GM12875 (cell line): ENCODE measurements at regions not wholly inside any gene's neighbourhood (a gene's known extent, or its start where the extent isn't known, plus 50 kb on each side); places are given as distances from the start of the nearest gene placed in this dataset.
"Not testable (repeated sequence)": the region's sequence is repeated elsewhere in the genome, so short reads cannot be mapped to it uniquely, and the experiment has no call there.

Experiments
- H3K4me3 ChIP-seq: one replicate; pipeline ENCODE4 v1.5.1; 2011; ENCODE audit warnings: low read depth, low read length, control low read depth
- TF ChIP-seq, protein P1 (sequence below): IDR thresholded peaks from 2 replicates; pipeline ENCODE4 v1.5.1; 2011; ENCODE audit warnings: low read depth, mild to moderate bottlenecking, control low read depth, inconsistent platforms, low read length, moderate library complexity, borderline replicate concordance; ENCODE audit not compliant: insufficient read depth

DNA sequence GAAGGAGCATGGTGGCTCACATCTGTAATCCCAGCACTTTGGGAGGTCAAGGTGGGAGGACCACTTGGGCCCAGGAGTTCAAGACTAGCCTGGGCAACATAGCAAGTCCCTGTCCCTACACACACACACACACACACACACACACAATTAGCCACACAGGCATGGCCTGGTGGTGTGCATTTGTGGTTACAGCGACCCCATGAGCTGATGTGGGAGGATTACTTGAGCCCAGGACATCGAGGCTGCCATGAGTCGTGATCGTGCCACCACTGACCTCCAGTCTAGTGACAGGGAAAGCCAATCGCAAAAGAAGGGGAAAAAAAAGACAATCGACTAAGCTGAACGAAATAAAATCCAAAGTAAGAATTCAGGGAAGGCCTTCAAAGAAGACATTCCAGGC, 67.9 kb downstream of the TBX3 start:
- TF ChIP-seq, protein P1, sequence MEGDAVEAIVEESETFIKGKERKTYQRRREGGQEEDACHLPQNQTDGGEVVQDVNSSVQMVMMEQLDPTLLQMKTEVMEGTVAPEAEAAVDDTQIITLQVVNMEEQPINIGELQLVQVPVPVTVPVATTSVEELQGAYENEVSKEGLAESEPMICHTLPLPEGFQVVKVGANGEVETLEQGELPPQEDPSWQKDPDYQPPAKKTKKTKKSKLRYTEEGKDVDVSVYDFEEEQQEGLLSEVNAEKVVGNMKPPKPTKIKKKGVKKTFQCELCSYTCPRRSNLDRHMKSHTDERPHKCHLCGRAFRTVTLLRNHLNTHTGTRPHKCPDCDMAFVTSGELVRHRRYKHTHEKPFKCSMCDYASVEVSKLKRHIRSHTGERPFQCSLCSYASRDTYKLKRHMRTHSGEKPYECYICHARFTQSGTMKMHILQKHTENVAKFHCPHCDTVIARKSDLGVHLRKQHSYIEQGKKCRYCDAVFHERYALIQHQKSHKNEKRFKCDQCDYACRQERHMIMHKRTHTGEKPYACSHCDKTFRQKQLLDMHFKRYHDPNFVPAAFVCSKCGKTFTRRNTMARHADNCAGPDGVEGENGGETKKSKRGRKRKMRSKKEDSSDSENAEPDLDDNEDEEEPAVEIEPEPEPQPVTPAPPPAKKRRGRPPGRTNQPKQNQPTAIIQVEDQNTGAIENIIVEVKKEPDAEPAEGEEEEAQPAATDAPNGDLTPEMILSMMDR = no peak
- no peak overlapping the region for H3K4me3 ChIP-seq

DNA sequence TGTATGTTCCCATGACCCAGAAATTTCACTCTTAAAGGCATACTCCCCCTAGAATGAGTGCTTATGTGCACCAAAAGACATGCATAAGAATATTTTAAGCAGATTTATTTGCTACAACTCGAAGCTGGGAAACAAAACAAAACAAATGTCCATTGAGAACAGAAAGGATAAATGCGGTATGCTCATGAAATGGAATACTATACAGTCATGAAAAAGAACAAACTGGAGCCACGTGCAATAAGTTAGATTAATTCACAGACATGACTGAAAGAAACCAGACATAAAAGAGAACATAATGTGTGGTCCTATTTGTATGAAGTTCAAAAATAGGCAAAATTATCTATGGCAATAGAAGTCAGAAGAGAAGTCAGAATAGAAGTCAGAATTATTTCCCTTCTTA, 69.9 kb downstream of the TBX3 start:
- TF ChIP-seq, protein P1 = no peak
- no peak overlapping the region for H3K4me3 ChIP-seq

DNA sequence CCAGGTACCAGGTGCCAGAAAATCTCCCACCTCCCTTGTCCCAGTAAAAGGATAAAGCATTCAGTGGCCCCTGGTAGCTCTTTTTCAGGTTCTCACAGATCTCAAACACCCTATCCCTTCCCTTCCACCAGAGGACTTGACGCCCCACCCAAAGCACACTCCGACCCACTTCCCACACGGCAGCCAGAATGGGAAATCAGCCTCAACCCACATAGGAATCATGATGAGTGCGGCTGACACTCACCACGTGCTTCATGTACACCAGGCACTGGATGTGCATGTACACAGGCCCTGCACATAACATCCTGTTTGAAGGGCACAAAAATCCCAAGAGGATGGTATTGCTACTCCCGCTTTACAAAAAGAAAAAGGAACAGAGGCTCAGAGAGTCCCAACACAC, 71.9 kb downstream of the TBX3 start:
- TF ChIP-seq, protein P1 = no peak
- no peak overlapping the region for H3K4me3 ChIP-seq

DNA sequence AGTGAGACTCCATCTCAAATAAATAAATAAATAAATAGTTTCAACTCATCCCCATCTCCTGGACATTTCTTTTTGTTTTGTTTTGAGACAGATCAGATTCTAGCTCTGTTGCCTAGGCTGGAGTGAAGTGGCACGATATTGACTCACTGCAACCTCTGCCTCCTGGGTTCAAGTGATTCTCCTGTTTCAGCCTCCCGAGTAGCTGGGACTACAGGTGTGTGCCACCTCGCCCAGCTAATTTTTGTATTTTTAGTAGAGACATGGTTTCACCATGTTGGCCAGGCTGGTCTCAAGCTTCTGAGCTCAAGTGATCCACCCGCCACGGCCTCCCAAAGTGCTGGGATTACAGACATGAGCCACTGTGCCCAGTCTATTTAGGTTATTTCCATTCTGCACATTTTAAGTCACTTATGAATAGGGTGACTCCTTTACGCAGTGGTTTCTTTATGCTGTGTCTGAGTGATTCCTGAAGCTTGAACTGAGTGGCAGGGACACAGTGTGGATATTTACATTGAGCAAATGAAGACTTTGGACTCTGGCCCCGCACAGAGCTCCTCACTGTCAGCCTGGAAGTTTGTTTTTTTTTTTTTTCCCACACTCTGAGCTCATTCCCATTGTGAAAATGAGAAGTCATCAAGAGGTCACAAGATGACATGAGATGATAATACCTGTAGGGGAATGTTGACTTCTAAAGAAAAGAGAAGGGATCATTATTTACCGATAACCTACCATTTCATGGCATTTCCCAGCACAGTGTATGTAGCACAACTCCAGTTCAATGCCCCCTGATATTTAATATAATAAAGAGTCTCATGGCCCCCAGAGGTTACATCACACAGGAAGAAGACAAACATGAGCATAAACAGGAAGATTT, 72.6 kb downstream of the TBX3 start:
- H3K4me3 ChIP-seq = no peak overlapping the region
- TF ChIP-seq, protein P1 = no peak

DNA sequence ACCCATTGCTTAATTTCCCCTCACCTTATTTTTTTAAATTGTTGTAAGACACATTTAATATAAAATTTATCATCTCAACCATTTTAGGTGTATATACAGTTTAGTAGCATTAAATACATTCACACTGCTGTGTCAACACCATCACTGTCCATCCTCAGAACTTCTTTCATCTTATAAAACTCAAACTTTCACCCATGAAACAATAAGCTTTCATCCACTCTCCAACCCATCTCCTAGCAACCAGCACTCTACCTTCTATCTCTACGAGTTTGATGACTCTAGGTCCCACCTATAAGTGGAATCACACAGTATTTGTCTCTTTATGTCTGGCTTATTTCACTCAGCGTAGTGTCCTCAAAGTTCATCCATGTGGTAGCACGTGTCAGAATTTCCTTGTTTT, 75.5 kb downstream of the TBX3 start:
- TF ChIP-seq, protein P1 = no peak
- no peak overlapping the region for H3K4me3 ChIP-seq

DNA sequence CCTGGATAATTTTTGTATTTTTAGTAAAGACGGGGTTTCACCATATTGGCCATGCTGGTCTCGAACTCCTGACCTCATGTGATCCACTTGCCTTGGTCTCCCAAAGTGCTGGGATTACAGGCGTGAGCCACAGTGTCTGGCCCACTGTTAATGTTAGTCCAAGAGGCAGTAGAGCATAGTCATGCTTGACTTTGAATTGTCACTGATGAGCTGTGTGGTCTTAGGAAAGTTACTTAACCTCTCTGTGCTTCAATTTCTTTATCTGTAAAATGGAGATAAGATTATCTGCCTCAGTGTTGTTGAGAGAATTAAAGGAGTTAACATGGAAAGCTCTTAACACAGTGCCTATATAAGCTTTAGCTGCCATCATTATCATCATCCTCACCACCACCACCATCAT, 78.1 kb downstream of the TBX3 start:
- TF ChIP-seq, protein P1 = no peak
- no peak overlapping the region for H3K4me3 ChIP-seq

DNA sequence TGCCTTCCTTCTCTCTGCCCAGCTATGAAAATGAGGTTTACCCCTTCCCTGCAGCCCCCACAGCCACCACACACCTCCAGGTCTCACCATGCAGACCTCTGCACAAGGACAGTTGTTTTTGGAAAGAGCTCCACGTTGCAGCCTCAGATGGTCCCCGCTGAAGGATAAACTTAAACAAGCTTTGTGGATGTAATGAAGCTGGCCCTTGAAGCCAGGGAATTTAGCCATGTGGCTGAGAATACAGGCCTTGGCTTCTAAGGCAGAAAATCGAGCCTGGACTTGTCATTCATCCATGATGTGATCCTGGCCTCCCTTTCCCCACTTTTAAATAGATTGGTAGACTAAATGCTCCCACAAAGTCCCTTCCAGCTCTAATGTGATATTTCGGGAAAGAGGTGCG, 79.4 kb downstream of the TBX3 start:
- no peak overlapping the region for H3K4me3 ChIP-seq
- TF ChIP-seq, protein P1 = no peak

DNA sequence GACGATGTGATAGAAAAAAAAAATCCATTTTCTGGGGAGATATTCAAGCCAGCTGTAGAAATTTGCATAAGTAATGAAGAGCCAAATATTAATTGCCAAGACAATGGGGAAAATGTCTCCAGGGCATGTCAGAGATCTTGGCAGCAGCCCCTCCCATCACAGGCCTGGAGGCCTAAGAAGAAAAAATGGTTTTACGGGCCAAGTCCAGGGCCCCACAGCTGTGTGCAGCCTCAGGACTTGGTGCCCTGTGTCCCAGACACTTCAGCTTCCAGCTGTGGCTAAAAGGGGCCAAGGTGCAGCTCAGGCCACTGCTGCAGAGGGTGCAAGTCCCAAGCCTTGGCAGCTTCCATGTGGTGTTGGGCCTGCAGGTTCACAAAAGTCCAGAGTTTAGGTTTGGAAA, 83.4 kb downstream of the TBX3 start:
- H3K4me3 ChIP-seq = not testable (repeated sequence)
